Hematopoietic multipotent progenitor cell treated with erythropoietin and hydrocortisone succinate and interleukin-3 and kit ligand, for 8 days (in vitro differentiated cells): ENCODE measurements at regions not wholly inside any gene's neighbourhood (a gene's known extent, or its start where the extent isn't known, plus 50 kb on each side); places are given as distances from the start of the nearest gene placed in this dataset.
"Not testable (repeated sequence)": the region's sequence is repeated elsewhere in the genome, so short reads cannot be mapped to it uniquely, and the experiment has no call there.

Experiments used
- DNase-seq: peaks from one replicate; pipeline ENCODE4 v3.0.0-alpha.2; 2015

DNA sequence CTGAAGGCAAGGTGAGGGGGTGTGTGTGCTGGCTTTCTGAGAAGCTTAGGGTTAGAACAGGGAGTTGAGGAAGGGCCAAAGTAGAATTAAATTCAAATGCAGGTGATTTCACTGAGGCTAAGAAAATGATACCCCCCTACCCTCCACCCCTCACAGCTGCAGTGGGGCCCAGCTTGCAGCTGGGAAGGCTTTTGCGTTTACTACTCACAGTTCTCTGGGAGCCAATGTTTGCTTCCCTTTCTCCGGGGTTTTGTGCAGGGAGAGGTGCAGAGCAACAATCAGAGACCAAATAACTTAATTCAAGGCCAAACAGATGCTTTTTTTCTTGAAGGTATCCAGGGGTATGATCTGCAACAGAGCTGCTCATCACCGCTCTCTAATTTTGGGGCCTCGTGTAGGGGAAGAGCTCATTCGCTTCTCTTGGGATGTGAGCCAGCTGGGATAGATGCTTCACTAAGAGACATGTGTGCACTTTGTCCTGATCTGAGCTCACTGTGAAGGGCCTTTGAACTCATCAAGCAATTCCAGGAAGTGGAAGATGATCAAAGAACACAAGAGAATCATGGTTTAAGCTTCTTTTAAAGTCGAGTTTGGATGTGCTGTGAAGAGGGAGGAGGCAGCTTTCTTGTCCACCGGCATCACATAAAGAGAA is 122.7 kb upstream of the C1GALT1C1 start:
- DNase-seq, result no peak

DNA sequence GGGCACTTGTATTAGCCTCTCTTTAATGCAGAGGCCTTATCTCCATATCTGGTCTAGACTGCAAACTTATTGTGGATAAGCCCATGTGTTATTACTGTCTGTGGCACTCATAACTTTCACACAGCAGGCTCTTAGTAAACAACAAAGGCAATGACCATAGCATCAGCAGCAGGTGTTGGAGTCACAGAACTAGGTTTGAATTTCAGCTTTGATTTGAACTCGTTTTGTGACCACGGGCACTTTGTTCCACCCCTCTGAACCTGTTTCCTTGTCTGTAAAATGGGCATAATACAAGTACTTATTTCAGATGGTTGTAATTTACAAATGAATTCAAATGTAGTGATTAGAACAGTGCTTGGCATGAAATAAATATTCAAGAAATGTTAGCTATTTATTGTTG is 121.8 kb upstream of the C1GALT1C1 start:
- DNase-seq, result no peak

DNA sequence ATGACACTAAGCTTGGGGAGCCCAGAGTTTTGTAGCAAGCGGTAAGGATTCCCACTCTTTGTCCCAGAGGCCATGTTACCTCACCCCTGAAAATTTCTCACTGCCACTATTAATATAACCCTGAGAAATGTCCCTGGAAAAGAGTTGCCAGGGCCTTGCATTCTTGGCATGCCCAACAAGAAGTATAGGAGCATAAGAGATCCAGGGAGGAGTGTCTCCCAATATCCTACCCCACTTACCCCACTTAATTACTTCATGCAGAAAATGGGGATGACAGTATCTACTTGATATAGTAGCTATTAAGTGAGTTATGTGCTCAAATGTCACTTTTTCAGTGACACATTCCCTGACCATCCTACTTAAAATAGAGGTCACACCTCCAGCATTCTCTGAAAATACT is 120.5 kb upstream of the C1GALT1C1 start:
- no peak for DNase-seq

DNA sequence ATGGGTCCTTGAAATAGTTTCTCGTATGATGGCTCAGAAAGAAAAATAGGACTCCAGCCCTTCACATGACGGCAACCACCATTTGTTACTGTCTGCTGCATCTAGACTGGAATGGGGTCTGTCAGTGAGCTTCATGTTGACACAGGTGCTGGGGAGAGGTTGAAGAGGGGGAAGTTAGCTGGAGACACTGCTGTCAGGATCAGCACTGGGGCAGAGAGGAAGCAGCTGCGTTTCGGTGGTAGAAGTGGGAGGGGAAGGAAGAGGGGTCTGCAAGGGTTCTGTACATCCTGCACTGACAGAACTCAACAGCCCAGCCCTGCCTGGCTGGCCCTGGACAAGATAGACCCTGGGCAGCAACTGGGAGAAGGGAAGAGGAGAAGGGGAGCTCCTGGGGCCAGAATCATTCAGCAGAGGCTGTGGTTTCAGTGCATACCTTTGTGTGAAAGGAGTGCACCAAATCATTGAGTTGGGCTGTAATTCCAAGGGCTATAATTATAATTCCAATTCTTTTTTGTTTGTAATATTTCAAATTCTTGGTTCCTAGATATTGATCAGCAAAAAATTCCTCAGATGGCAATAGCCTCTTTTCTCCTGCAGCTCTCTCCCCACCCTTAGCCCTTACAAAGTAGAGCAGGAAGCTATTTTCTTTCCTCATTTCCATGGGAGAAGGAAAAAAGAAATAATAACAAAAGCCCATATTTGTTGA is 119.4 kb upstream of the C1GALT1C1 start:
- no peak for DNase-seq

DNA sequence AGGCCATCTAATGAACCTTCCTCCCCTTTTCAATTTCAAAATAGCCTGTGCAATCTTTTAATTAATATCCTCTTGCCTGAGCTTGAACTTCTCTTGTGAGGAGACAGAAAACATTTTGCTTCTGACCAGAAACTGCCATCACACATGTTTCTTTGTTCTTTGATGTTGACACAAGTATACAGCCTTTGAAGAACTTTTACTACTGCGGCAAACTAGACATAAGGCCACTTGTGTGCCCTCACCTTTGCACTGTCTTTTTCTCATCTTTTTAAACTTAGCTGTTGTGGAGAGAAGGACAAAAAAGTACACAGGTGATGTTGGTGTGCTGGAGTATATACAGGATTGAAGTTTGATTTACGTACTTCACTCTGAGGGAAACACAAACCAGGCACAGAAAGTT is 116.3 kb upstream of the C1GALT1C1 start:
- no peak for DNase-seq

- no peak for DNase-seq
Measured at GRCh38 chrX:120742946-120743665, 113.3 kb upstream of the C1GALT1C1 start.

GRCh38 chrX:120741452-120741851 is 111.6 kb upstream of the C1GALT1C1 start:
- DNase-seq, result no peak

DNA sequence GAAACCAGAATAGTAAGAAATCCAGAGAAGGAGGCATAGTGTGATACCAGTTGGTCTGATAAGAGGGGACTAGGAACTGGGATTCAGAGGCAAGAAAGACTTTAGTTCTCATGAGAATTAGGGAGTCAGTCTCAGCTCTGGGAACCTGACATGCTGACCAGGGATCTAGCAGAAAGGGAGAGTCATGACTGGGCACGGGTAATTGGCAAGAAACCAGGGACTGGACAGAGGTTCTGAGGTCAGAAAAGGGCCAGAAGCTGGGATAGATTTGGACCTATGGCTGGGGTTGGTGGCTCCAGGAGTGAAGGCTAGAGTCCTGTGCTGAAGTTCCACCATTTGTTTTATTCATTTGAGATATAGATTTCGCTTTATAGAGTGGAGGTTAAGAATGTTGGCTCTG is 110.2 kb upstream of the C1GALT1C1 start:
- DNase-seq, result no peak

DNA sequence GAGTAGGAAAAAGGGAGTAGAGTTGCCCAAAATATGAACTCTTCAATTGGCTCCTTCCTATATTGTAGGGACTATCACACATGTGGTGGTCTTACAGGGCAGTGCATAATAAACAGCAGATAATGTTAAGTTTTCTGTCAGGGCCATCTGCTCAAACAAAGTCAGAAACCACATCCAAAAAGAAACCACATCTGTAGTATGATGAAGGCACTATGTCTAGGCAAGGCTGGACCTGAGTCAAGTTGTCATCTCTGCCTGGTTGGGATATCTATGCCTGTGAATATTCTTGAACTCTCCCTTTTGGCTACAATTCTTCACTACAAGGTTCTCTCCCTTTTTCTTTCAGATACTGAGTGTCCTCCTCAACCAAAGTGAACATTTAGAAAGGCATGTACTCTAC is 109.4 kb upstream of the C1GALT1C1 start:
- no peak for DNase-seq

DNA sequence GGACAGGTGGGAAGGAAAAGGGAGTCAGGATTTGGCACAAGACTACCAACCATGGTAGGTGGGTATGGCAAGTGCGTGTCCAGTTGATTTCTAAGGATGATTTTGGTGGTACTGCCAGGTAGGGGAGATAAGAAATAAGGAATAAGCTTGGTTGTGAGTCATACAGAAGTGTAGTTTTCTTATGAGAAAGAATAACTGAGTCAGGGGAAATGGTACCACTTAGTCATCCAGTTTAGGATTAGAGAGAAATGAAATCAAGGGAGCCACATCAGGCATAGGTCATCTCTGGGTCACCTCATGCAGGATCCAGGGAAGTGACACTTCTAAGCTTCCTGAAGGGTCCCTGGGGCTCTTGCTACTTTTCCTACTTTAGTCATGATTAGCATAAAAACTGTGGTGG is 107.1 kb upstream of the C1GALT1C1 start:
- DNase-seq, result no peak

DNA sequence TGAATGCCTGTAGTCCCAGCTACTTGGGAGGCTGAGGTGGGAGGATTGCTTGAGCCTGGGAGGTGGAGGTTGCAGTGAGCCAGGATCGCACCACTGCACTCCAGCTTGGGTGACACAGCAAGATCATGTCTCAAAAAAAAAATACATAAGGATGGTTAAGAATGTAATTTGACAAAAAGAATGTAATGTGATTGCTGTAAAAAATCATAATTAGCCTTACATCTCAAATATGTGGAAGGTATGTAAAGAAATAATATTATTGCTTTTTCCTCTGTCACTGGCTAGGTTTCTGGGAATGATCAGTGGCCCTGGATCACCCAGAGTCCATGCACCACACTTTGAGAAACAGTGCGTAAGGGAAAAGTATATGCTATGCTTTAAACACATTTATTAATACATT is 106.1 kb upstream of the C1GALT1C1 start:
- DNase-seq, result no peak

GRCh38 chrX:120732879-120733278 is 103.0 kb upstream of the C1GALT1C1 start:
- no peak for DNase-seq

- DNase-seq, result no peak
Measured at GRCh38 chrX:120732461-120732860, 102.6 kb upstream of the C1GALT1C1 start.

- no peak for DNase-seq
Measured at GRCh38 chrX:120731386-120731785, 101.5 kb upstream of the C1GALT1C1 start.

- DNase-seq, result not testable (repeated sequence)
Measured at GRCh38 chrX:120729506-120730255, 99.8 kb upstream of the C1GALT1C1 start.

GRCh38 chrX:120727911-120728310 is 98.1 kb upstream of the C1GALT1C1 start:
- no peak for DNase-seq

DNA sequence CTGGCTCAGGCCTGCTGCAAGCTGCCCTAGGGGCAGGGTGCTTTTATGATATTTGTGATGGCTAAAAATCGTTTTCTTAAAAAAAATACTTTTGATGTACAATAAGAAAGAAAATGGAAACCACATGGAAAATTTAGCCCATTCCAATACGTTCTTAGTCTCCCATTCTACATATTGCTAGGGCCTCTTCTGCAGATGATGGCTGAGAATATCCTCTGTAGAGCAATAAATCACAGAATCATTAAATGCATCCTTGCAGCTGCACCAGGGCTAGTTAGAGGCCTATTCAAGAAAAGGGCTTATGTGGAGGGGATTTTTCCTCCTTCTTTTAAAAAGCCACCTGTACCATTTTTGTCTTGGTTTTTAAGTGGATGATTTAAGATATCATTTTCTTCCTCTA is 97.6 kb upstream of the C1GALT1C1 start:
- no peak for DNase-seq

DNA sequence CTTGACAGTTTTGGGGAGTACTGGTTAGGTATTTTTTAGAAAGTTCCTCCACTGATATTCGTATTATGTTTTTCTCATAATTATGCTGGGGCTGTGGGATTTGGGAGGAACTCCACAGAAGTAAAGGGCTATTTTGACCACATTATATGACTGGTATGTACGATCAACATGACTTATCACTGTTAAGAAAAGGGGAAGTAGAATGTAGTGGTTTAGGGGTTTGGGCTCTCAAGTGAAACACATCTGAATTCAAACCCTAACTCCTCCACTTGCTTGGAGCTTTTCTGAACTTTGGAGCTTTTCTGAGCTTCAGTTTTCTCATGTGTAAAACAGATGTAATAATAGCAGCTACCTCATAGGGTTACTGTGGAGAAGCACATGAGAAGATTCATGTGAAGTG is 96.4 kb upstream of the C1GALT1C1 start:
- peak; percentile 26 for DNase-seq

DNA sequence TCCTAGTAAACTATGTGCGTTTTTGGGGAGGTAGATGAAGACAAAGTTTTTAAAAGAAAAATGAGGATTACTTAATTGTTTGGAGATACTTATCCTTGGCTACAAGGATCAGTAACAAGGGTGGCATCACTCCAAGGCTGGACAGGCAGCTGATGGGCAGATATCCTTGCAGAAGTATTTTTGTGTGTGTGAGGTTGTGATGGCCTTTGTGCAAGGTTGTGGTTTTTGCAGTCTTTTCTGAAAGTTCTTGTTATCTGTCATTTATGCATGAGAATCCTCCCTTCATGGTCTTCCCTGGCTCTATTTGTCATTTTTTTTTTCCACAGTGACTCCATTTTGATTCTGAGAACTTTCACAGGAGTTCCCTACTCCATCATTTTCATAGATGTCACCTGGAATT is 96.0 kb upstream of the C1GALT1C1 start:
- DNase-seq, result no peak

DNA sequence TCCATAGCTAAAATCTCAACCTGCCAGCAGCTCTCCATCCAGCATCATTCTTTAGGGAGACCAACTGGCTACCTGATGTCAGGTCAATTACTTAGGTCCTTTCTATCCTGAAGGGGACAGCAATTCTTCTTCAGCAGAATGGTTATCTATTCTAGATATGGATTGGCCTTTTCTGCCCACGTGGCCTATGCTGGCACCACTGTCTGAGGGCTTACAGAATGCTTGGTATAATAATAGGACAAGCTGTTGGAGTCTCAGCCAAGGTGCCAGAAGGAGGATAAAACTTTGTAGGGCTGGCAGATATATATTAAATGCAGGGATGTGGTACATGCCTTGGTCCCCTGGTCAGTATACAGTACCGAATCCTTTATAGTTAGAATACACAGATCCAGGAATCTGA is 89.8 kb upstream of the C1GALT1C1 start:
- no peak for DNase-seq

DNA sequence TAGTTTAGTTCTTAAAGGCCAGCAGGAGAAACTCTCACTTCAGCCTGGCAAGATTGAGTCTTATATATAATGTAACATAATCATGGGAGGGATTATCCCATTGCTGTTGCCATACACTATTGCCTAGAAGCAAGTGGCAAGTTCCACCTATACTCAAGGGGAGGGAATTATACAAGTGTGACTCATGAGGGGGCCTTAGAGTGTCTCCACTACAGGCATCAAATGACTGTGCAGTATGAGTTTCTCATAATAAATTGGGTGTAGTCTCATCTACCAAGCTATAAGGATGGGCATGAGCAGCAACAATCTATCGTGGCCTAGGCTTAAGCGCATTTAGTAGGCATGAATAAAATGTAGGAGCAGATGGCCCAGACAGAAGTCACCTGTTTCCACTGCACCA is 89.1 kb upstream of the C1GALT1C1 start:
- no peak for DNase-seq

- DNase-seq, result not testable (repeated sequence)
Measured at GRCh38 chrX:120702337-120702736, 72.5 kb upstream of the C1GALT1C1 start.

DNA sequence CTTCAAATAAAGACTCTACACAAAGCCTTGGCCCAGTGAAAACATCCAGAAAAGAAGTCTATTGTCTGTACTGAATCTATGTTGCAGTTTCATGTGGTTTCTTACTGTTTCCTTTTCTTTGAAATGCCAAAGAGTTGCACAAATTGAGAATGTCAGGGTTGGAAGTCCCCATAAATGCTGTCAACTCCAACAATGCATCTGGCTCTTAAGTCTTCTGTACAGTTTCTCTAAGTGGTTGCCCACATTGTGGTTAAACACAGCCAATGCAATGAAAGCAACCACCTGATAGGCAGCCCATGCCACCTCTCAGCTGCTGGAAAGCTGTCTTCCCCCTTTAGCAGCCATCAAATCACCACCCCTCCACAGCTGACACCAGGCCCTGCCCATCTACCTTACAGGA is 67.2 kb upstream of the C1GALT1C1 start:
- DNase-seq, result no peak

DNA sequence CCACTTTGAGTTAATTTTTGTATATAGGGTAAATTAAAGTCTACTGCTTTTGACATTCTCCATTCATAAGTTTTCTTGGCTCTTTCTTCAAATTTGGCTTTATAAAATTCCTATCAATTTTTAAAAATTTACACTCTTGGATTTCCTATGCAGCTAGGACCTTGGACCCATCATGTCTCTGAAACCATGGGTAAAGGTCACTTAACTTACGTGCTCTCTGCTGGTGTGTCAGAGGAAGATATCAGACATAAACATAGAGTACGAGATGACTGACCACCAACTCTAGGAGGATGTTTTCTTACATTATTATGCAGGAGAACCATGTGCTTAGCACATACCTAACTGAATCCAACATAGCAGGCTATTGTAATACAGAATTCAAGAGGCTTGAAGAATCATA is 62.5 kb upstream of the C1GALT1C1 start:
- DNase-seq, result no peak
